HG03439 (cell line): ENCODE measurements at regions not wholly inside any gene's neighbourhood (a gene's known extent, or its start where the extent isn't known, plus 50 kb on each side); places are given as distances from the start of the nearest gene placed in this dataset.

Source experiments
- ATAC-seq: cut with Tn5 transposase; IDR thresholded peaks from one replicate; pipeline ENCODE4 v1.9.1; 2021; ENCODE audit warnings: mild to moderate bottlenecking, moderate library complexity; ENCODE audit not compliant: unreplicated experiment

- no peak for ATAC-seq
Observed at GRCh38 chr6:122042960-122043735, 356.3 kb upstream of the HSF2 start.

GRCh38 chr6:122048570-122048969 lies 350.9 kb upstream of the HSF2 start:
- ATAC-seq, result no peak

GRCh38 chr6:122049341-122049740 lies 350.1 kb upstream of the HSF2 start:
- no peak for ATAC-seq

- ATAC-seq, result no peak
Observed at GRCh38 chr6:122050242-122050755, 349.2 kb upstream of the HSF2 start.

- no peak for ATAC-seq
Observed at GRCh38 chr6:122052346-122052900, 347.0 kb upstream of the HSF2 start.

- no peak for ATAC-seq
Observed at GRCh38 chr6:122059918-122060317, 339.5 kb upstream of the HSF2 start.

GRCh38 chr6:122061855-122062254 lies 337.6 kb upstream of the HSF2 start:
- ATAC-seq, result no peak

- ATAC-seq, result no peak
Observed at GRCh38 chr6:122063076-122063475, 336.4 kb upstream of the HSF2 start.

GRCh38 chr6:122063761-122064160 lies 335.7 kb upstream of the HSF2 start:
- no peak for ATAC-seq

GRCh38 chr6:122066200-122066599 lies 333.3 kb upstream of the HSF2 start:
- no peak for ATAC-seq

GRCh38 chr6:122068291-122068769 lies 331.1 kb upstream of the HSF2 start:
- ATAC-seq, result no peak

GRCh38 chr6:122069932-122070331 lies 329.5 kb upstream of the HSF2 start:
- no peak for ATAC-seq

GRCh38 chr6:122072014-122072647 lies 327.3 kb upstream of the HSF2 start:
- ATAC-seq, result no peak

GRCh38 chr6:122075084-122075838 lies 324.2 kb upstream of the HSF2 start:
- no peak for ATAC-seq

GRCh38 chr6:122075917-122076316 lies 323.5 kb upstream of the HSF2 start:
- no peak for ATAC-seq

GRCh38 chr6:122077603-122078002 lies 321.8 kb upstream of the HSF2 start:
- no peak for ATAC-seq

- no peak for ATAC-seq
Observed at GRCh38 chr6:122078481-122078880, 321.0 kb upstream of the HSF2 start.

- ATAC-seq, result no peak
Observed at GRCh38 chr6:122079916-122080315, 319.5 kb upstream of the HSF2 start.

- ATAC-seq, result no peak
Observed at GRCh38 chr6:122081921-122082320, 317.5 kb upstream of the HSF2 start.

GRCh38 chr6:122082370-122082769 lies 317.1 kb upstream of the HSF2 start:
- no peak for ATAC-seq

- ATAC-seq, result no peak
Observed at GRCh38 chr6:122092366-122092765, 307.1 kb upstream of the HSF2 start.
